ENCODE measurements at regions not wholly inside any gene's neighbourhood (a gene's known extent, or its start where the extent isn't known, plus 50 kb on each side); places are given as distances from the start of the nearest gene placed in this dataset.

- intact Hi-C loops (cut with DNase I): no loop called here
These were observed 207.3 kb downstream of the TUSC7 start for GRCh38 chr3:116916836-116917235.

GRCh38 chr3:116920826-116921610 lies 211.4 kb downstream of the TUSC7 start:
- DNase-seq (ENCODE audit: low spot score): no peak
- intact Hi-C loops (cut with DNase I): no loop called here

More at GRCh38 chr3:116916836-116917235, 207.3 kb downstream of the TUSC7 start:
- no peak for DNase-seq (ENCODE audit: low spot score)

GRCh38 chr3:116927918-116928317 lies 218.3 kb downstream of the TUSC7 start:
- DNase-seq (ENCODE audit: low spot score): no peak
- intact Hi-C loops (cut with DNase I): no loop called here

- intact Hi-C loops (cut with DNase I): no loop called here
- no peak for DNase-seq (ENCODE audit: low spot score)
These were observed 220.1 kb downstream of the TUSC7 start for GRCh38 chr3:116929505-116930222.

- no peak for DNase-seq (ENCODE audit: low spot score)
- intact Hi-C loops (cut with DNase I): no loop called here
These were observed 221.2 kb downstream of the TUSC7 start for GRCh38 chr3:116930786-116931185.

- intact Hi-C loops (cut with DNase I): no loop called here
- DNase-seq (ENCODE audit: low spot score): no peak
These were observed 229.5 kb downstream of the TUSC7 start for GRCh38 chr3:116939091-116939490.

GRCh38 chr3:116939550-116939949 lies 230.0 kb downstream of the TUSC7 start:
- no peak for DNase-seq (ENCODE audit: low spot score)
- intact Hi-C loops (cut with DNase I): no loop called here

GRCh38 chr3:116940719-116941118 lies 231.1 kb downstream of the TUSC7 start:
- DNase-seq (ENCODE audit: low spot score): no peak
- intact Hi-C loops (cut with DNase I): no loop called here

- no peak for DNase-seq (ENCODE audit: low spot score)
- intact Hi-C loops (cut with DNase I): no loop called here
These were observed 236.8 kb downstream of the TUSC7 start for GRCh38 chr3:116946376-116946775.

- intact Hi-C loops (cut with DNase I): no loop called here
- DNase-seq (ENCODE audit: low spot score): no peak
These were observed 237.6 kb downstream of the TUSC7 start for GRCh38 chr3:116947148-116947547.

GRCh38 chr3:116947809-116948208 lies 238.2 kb downstream of the TUSC7 start:
- intact Hi-C loops (cut with DNase I): no loop called here
- no peak for DNase-seq (ENCODE audit: low spot score)

- no peak for DNase-seq (ENCODE audit: low spot score)
- intact Hi-C loops (cut with DNase I): no loop called here
These were observed 240.9 kb downstream of the TUSC7 start for GRCh38 chr3:116950301-116951055.

GRCh38 chr3:116951610-116952009 lies 242.0 kb downstream of the TUSC7 start:
- intact Hi-C loops (cut with DNase I): no loop called here
- DNase-seq (ENCODE audit: low spot score): no peak

- DNase-seq (ENCODE audit: low spot score): no peak
- intact Hi-C loops (cut with DNase I): no loop called here
These were observed 248.7 kb downstream of the TUSC7 start for GRCh38 chr3:116958291-116958690.

GRCh38 chr3:116961106-116961505 lies 251.5 kb downstream of the TUSC7 start:
- intact Hi-C loops (cut with DNase I): no loop called here
- DNase-seq (ENCODE audit: low spot score): no peak

GRCh38 chr3:116963802-116964201 lies 254.2 kb downstream of the TUSC7 start:
- intact Hi-C loops (cut with DNase I): no loop called here
- no peak for DNase-seq (ENCODE audit: low spot score)

- intact Hi-C loops (cut with DNase I): no loop called here
- DNase-seq (ENCODE audit: low spot score): no peak
These were observed 257.1 kb downstream of the TUSC7 start for GRCh38 chr3:116966649-116967048.

- intact Hi-C loops (cut with DNase I): no loop called here
- DNase-seq (ENCODE audit: low spot score): no peak
These were observed 259.6 kb downstream of the TUSC7 start for GRCh38 chr3:116969135-116969534.

- intact Hi-C loops (cut with DNase I): no loop called here
- no peak for DNase-seq (ENCODE audit: low spot score)
These were observed 260.1 kb downstream of the TUSC7 start for GRCh38 chr3:116969646-116970045.

GRCh38 chr3:116971531-116971930 lies 262.0 kb downstream of the TUSC7 start:
- intact Hi-C loops (cut with DNase I): no loop called here
- no peak for DNase-seq (ENCODE audit: low spot score)

Measured in cardiac septum (tissue), 1 donor.